ENCODE measurements at regions not wholly inside any gene's neighbourhood (a gene's known extent, or its start where the extent isn't known, plus 50 kb on each side); places are given as distances from the start of the nearest gene placed in this dataset.

DNA sequence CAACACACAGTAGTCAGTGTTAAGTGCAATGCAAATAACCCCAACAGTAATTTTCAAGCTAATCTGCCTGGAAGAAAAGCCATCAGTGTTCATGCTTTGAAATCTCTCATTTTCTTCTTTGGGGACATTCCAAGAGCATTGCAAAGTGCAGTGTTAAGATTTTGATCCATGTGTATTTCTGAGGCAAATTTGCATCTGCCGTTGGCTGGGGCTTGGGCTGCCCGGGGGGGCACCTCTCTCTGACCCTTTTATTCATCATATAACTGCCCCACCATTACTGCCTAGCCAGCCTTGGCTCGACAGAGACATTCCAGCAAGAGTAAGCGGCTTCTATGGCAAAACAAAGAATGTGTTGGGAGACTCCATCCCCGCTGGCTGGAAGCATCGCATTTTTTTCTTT, 483.5 kb downstream of the BRD1 start:
- TF ChIP-seq, protein P1, sequence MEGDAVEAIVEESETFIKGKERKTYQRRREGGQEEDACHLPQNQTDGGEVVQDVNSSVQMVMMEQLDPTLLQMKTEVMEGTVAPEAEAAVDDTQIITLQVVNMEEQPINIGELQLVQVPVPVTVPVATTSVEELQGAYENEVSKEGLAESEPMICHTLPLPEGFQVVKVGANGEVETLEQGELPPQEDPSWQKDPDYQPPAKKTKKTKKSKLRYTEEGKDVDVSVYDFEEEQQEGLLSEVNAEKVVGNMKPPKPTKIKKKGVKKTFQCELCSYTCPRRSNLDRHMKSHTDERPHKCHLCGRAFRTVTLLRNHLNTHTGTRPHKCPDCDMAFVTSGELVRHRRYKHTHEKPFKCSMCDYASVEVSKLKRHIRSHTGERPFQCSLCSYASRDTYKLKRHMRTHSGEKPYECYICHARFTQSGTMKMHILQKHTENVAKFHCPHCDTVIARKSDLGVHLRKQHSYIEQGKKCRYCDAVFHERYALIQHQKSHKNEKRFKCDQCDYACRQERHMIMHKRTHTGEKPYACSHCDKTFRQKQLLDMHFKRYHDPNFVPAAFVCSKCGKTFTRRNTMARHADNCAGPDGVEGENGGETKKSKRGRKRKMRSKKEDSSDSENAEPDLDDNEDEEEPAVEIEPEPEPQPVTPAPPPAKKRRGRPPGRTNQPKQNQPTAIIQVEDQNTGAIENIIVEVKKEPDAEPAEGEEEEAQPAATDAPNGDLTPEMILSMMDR (tag by site-specific recombination; IDR thresholded peaks at IDR 0.05) = no peak
- TF ChIP-seq, protein P2, sequence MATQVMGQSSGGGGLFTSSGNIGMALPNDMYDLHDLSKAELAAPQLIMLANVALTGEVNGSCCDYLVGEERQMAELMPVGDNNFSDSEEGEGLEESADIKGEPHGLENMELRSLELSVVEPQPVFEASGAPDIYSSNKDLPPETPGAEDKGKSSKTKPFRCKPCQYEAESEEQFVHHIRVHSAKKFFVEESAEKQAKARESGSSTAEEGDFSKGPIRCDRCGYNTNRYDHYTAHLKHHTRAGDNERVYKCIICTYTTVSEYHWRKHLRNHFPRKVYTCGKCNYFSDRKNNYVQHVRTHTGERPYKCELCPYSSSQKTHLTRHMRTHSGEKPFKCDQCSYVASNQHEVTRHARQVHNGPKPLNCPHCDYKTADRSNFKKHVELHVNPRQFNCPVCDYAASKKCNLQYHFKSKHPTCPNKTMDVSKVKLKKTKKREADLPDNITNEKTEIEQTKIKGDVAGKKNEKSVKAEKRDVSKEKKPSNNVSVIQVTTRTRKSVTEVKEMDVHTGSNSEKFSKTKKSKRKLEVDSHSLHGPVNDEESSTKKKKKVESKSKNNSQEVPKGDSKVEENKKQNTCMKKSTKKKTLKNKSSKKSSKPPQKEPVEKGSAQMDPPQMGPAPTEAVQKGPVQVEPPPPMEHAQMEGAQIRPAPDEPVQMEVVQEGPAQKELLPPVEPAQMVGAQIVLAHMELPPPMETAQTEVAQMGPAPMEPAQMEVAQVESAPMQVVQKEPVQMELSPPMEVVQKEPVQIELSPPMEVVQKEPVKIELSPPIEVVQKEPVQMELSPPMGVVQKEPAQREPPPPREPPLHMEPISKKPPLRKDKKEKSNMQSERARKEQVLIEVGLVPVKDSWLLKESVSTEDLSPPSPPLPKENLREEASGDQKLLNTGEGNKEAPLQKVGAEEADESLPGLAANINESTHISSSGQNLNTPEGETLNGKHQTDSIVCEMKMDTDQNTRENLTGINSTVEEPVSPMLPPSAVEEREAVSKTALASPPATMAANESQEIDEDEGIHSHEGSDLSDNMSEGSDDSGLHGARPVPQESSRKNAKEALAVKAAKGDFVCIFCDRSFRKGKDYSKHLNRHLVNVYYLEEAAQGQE (tag by site-specific recombination; IDR thresholded peaks at IDR 0.05) = no peak
- no peak for TF ChIP-seq ZNF114 (tag by site-specific recombination; IDR thresholded peaks at IDR 0.05)
- no peak for TF ChIP-seq ZBTB1 (tag by site-specific recombination; IDR thresholded peaks at IDR 0.05)
- no peak for TF ChIP-seq TCF7L2 (IDR thresholded peaks at IDR 0.05; ENCODE audit: borderline replicate concordance, low read depth, low read length)
- TF ChIP-seq, protein P3, sequence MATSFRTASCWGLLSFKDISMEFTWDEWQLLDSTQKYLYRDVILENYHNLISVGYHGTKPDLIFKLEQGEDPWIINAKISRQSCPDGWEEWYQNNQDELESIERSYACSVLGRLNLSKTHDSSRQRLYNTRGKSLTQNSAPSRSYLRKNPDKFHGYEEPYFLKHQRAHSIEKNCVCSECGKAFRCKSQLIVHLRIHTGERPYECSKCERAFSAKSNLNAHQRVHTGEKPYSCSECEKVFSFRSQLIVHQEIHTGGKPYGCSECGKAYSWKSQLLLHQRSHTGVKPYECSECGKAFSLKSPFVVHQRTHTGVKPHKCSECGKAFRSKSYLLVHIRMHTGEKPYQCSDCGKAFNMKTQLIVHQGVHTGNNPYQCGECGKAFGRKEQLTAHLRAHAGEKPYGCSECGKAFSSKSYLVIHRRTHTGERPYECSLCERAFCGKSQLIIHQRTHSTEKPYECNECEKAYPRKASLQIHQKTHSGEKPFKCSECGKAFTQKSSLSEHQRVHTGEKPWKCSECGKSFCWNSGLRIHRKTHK (tag by site-specific recombination; IDR thresholded peaks at IDR 0.05) = no peak
- no peak for TF ChIP-seq SCRT1 (tag by site-specific recombination; IDR thresholded peaks at IDR 0.05; ENCODE audit: borderline replicate concordance)
- no peak for TF ChIP-seq ZNF19 (tag by site-specific recombination; IDR thresholded peaks at IDR 0.05; ENCODE audit: low read depth)
